ENCODE measurements at regions not wholly inside any gene's neighbourhood (a gene's known extent, or its start where the extent isn't known, plus 50 kb on each side); places are given as distances from the start of the nearest gene placed in this dataset.

- peak; percentile 68 for ATAC-seq
- TF ChIP-seq ARNTL (CRISPR knock-in tag; IDR thresholded peaks at IDR 0.05; ENCODE audit: borderline replicate concordance, low read depth) (no peak), ZFP30 (CRISPR knock-in tag; IDR thresholded peaks at IDR 0.05) (no peak), ZNF565 (CRISPR knock-in tag; conservative IDR thresholded peaks at IDR 0.05; ENCODE audit: low read depth) (no peak), TSHZ2 (CRISPR knock-in tag; IDR thresholded peaks at IDR 0.05) (no peak)
Observed at GRCh38 chr5:100464418-100464817, 70.8 kb upstream of the FAM174A start.

GRCh38 chr5:100456615-100457014 lies 78.6 kb upstream of the FAM174A start:
- TF ChIP-seq TOX (CRISPR knock-in tag; IDR thresholded peaks at IDR 0.05; ENCODE audit: borderline replicate concordance) (no peak), ZC3H10 (CRISPR knock-in tag; IDR thresholded peaks at IDR 0.05) (no peak), OSR1 (CRISPR knock-in tag; IDR thresholded peaks at IDR 0.05) (no peak), ARNTL (CRISPR knock-in tag; IDR thresholded peaks at IDR 0.05; ENCODE audit: borderline replicate concordance, low read depth) (no peak), CSRNP3 (CRISPR knock-in tag; IDR thresholded peaks at IDR 0.05) (no peak), ZFP3 (CRISPR knock-in tag; IDR thresholded peaks at IDR 0.05) (no peak), ESRRG (CRISPR knock-in tag; IDR thresholded peaks at IDR 0.05) (no peak), POU6F1 (CRISPR knock-in tag; IDR thresholded peaks at IDR 0.05; ENCODE audit: borderline replicate concordance, low read depth) (no peak), ISL1 (CRISPR knock-in tag; IDR thresholded peaks at IDR 0.05) (no peak), GLIS3 (CRISPR knock-in tag; IDR thresholded peaks at IDR 0.05) (no peak), ZNF8 (CRISPR knock-in tag; IDR thresholded peaks at IDR 0.05) (no peak)

GRCh38 chr5:100452126-100452525 lies 83.0 kb upstream of the FAM174A start:
- no peak for ATAC-seq
- TF ChIP-seq ZNF565 (CRISPR knock-in tag; conservative IDR thresholded peaks at IDR 0.05; ENCODE audit: low read depth) (no peak), CSDC2 (CRISPR knock-in tag; IDR thresholded peaks at IDR 0.05) (no peak), BACH2 (CRISPR knock-in tag; IDR thresholded peaks at IDR 0.05; ENCODE audit: borderline replicate concordance) (no peak), GLIS3 (CRISPR knock-in tag; IDR thresholded peaks at IDR 0.05) (no peak), TSHZ2 (CRISPR knock-in tag; IDR thresholded peaks at IDR 0.05) (no peak), SNAI2 (CRISPR knock-in tag; IDR thresholded peaks at IDR 0.05) (no peak), POU6F1 (CRISPR knock-in tag; IDR thresholded peaks at IDR 0.05; ENCODE audit: borderline replicate concordance, low read depth) (no peak), CREB5 (CRISPR knock-in tag; IDR thresholded peaks at IDR 0.05; ENCODE audit: low read depth) (no peak), OSR1 (CRISPR knock-in tag; IDR thresholded peaks at IDR 0.05) (no peak), ZFP3 (CRISPR knock-in tag; IDR thresholded peaks at IDR 0.05) (no peak), ZC3H10 (CRISPR knock-in tag; IDR thresholded peaks at IDR 0.05) (no peak)

More at GRCh38 chr5:100456615-100457014, 78.6 kb upstream of the FAM174A start:
- no peak for ATAC-seq

Data from SK-N-SH treated with all-trans-retinoic acid at 6 μM for 48 hours (cell line).